ENCODE measurements at regions not wholly inside any gene's neighbourhood (a gene's known extent, or its start where the extent isn't known, plus 50 kb on each side); places are given as distances from the start of the nearest gene placed in this dataset.

DNA sequence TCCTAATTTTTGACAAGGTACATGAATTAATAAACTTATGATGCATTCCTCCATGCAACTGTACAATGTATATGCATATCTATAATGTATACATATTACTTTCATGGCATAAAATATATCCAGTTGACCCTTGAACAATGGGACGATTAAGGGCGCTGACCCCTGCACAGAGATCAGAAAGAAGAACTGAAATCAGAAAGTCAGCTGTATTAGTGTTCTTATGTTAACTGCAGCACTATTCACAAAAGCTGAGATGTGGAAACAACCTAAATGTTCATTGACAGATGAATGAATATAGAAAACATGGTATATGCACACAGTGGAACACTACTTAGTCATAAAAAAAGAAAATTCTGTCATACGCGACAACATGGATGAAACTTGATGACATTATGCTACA is 457.1 kb downstream of the GBA3 start:
- H3K4me3 ChIP-seq (ENCODE audit: low read depth, low read length), result no peak overlapping the region
- no peak overlapping the region for H3K9ac ChIP-seq
- no peak overlapping the region for H2AFZ ChIP-seq
- H3K27ac ChIP-seq, result no peak overlapping the region
- H3K4me2 ChIP-seq (ENCODE audit: low read length), result no peak overlapping the region
- no peaks in the 10 kb centered on the region for H3K27me3 ChIP-seq (ENCODE audit: control insufficient read depth, insufficient read depth, low read length)
- TF ChIP-seq, protein P1, sequence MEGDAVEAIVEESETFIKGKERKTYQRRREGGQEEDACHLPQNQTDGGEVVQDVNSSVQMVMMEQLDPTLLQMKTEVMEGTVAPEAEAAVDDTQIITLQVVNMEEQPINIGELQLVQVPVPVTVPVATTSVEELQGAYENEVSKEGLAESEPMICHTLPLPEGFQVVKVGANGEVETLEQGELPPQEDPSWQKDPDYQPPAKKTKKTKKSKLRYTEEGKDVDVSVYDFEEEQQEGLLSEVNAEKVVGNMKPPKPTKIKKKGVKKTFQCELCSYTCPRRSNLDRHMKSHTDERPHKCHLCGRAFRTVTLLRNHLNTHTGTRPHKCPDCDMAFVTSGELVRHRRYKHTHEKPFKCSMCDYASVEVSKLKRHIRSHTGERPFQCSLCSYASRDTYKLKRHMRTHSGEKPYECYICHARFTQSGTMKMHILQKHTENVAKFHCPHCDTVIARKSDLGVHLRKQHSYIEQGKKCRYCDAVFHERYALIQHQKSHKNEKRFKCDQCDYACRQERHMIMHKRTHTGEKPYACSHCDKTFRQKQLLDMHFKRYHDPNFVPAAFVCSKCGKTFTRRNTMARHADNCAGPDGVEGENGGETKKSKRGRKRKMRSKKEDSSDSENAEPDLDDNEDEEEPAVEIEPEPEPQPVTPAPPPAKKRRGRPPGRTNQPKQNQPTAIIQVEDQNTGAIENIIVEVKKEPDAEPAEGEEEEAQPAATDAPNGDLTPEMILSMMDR (IDR thresholded peaks at IDR 0.05), result no peak
- peaks cover 7% of the 10 kb centered on the region for H3K4me1 ChIP-seq
- no peaks in the 10 kb centered on the region for H3K36me3 ChIP-seq (ENCODE audit: control insufficient read depth, insufficient read depth, low read length)
- no peaks in the 10 kb centered on the region for H3K79me2 ChIP-seq
- no peaks in the 10 kb centered on the region for H3K9me3 ChIP-seq (ENCODE audit: control insufficient read depth, low read length)

DNA sequence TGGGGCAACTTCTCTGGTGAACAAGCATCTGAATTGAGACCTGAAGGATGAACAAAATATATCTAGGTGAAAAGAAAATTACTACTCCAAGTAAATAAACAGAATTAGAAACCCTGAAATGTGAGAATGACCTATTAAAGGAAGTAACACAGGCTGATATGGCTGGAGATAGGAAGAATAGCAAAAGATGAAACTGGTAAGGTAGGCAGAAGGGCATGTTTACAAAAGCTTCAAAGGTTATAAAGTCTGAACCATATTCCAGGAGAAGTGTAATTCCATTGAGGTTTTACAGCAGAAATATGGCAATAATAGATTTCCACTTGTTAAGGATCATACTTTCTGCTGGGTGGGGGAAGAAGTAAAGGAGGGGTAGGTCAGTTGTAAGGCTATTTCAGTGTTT is 452.0 kb downstream of the GBA3 start:
- Histone ChIP-seq H2AFZ (no peak overlapping the region), H3K9ac (no peak overlapping the region), H3K4me1 (peaks cover 7% of the 10 kb centered on the region), H3K79me2 (no peaks in the 10 kb centered on the region), H3K27me3 (ENCODE audit: control insufficient read depth, insufficient read depth, low read length) (no peaks in the 10 kb centered on the region), H3K9me3 (ENCODE audit: control insufficient read depth, low read length) (no peaks in the 10 kb centered on the region), H3K27ac (no peak overlapping the region), H3K4me3 (ENCODE audit: low read depth, low read length) (no peak overlapping the region), H3K36me3 (ENCODE audit: control insufficient read depth, insufficient read depth, low read length) (no peaks in the 10 kb centered on the region), H3K4me2 (ENCODE audit: low read length) (no peak overlapping the region)
- TF ChIP-seq, protein P1 (IDR thresholded peaks at IDR 0.05), result no peak

DNA sequence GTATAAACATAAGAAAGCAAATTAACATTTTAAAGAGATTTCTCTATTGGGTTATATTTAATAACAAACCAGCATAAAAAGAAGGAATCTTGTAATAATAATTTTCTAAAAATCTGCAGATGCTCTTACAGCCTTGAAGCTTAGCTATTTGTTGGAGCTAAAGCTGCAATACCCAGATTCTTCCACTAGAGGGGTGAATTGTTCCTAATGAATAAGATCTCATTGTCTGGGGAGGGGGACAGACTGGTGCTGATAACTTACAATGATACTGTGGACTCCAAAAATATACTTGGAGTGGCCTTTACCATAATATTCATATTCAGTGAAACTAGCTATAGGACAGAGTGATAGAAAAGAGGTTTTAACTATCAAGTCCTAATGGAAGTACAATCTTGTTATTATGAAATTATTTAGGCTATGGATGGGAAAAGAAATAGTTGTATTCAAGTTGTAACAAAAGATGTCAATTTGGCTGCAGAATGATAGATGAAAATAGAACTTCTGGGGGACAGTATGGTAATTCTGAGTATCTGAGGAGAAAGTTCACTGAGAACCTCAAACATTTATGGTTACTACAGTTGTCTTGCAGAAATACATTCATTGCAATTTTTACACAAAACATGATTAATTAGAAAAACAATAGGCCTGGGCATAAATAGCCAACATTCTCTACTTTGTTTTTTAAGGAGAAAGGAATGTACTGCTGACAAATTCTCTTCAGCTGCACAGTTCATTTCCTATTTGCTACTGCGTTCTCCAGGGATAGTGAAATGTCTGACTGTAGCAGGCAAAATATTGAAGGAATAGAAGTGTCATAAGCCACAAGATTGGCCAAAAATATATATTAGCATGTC is 443.3 kb downstream of the GBA3 start:
- Histone ChIP-seq H3K27me3 (ENCODE audit: control insufficient read depth, insufficient read depth, low read length) (no peaks in the 10 kb centered on the region), H3K4me3 (ENCODE audit: low read depth, low read length) (no peak overlapping the region), H2AFZ (no peak overlapping the region), H3K4me2 (ENCODE audit: low read length) (no peak overlapping the region), H3K79me2 (no peaks in the 10 kb centered on the region), H3K4me1 (no peaks in the 10 kb centered on the region), H3K9ac (no peak overlapping the region), H3K9me3 (ENCODE audit: control insufficient read depth, low read length) (no peaks in the 10 kb centered on the region), H3K36me3 (ENCODE audit: control insufficient read depth, insufficient read depth, low read length) (no peaks in the 10 kb centered on the region), H3K27ac (no peak overlapping the region)
- TF ChIP-seq, protein P1 (IDR thresholded peaks at IDR 0.05), result peak; percentile 63

DNA sequence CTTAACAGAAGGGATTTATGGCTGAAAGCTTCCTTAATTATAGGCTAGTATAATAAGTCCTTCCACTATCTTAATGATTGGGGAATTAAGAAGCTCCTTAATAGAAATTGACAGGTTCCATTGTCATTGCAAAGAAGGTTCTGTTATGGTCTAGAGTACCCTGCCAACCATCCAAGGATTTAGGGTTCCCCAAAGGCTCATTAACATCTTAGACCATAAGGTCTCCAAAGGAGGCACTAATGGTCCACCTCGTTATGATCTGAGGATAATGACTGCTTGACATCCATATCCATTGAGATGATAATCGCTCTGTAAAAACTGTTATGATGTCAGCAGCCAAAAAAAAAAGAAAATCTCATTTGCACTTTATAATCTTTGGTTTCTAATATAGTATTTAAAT is 441.6 kb downstream of the GBA3 start:
- H3K9me3 ChIP-seq (ENCODE audit: control insufficient read depth, low read length), result no peaks in the 10 kb centered on the region
- TF ChIP-seq, protein P1 (IDR thresholded peaks at IDR 0.05), result no peak
- H3K4me2 ChIP-seq (ENCODE audit: low read length), result no peak overlapping the region
- no peaks in the 10 kb centered on the region for H3K79me2 ChIP-seq
- H3K4me1 ChIP-seq, result no peaks in the 10 kb centered on the region
- no peak overlapping the region for H3K4me3 ChIP-seq (ENCODE audit: low read depth, low read length)
- H3K27me3 ChIP-seq (ENCODE audit: control insufficient read depth, insufficient read depth, low read length), result no peaks in the 10 kb centered on the region
- no peak overlapping the region for H2AFZ ChIP-seq
- H3K36me3 ChIP-seq (ENCODE audit: control insufficient read depth, insufficient read depth, low read length), result no peaks in the 10 kb centered on the region
- H3K9ac ChIP-seq, result no peak overlapping the region
- no peak overlapping the region for H3K27ac ChIP-seq

DNA sequence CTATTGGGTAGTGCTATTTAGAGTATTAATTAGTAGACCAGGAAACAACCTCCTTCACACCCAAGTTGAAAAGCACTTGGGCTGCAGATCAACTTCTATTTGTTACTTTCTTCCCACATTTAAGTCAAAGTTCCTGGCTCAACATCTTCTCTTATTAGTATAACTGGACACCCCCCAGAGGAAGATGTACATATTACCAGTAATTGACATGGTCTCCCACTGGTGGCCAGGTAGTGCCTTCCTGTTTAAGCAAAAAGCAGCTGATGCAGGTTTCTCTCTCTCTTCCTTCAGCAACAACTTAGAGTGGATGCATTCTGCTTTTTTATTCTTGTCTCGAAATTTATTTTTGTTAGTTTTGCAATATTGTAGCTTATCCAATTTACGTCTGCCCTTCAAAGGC is 438.1 kb downstream of the GBA3 start:
- H3K4me2 ChIP-seq (ENCODE audit: low read length), result no peak overlapping the region

More for the DNA sequence above, 438.1 kb downstream of the GBA3 start:
- Histone ChIP-seq H3K9me3 (ENCODE audit: control insufficient read depth, low read length) (no peaks in the 10 kb centered on the region), H3K27me3 (ENCODE audit: control insufficient read depth, insufficient read depth, low read length) (no peaks in the 10 kb centered on the region), H3K79me2 (no peaks in the 10 kb centered on the region), H3K27ac (no peak overlapping the region), H3K9ac (no peak overlapping the region), H3K4me3 (ENCODE audit: low read depth, low read length) (no peak overlapping the region), H3K4me1 (no peaks in the 10 kb centered on the region), H2AFZ (no peak overlapping the region), H3K36me3 (ENCODE audit: control insufficient read depth, insufficient read depth, low read length) (no peaks in the 10 kb centered on the region)
- TF ChIP-seq, protein P1 (IDR thresholded peaks at IDR 0.05), result no peak
